ENCODE measurements at regions not wholly inside any gene's neighbourhood (a gene's known extent, or its start where the extent isn't known, plus 50 kb on each side); places are given as distances from the start of the nearest gene placed in this dataset.

GRCh38 chr13:32828711-32829110, 187.5 kb upstream of the KL start:
- DNase-seq (ENCODE audit: low read depth), result no peak
- TF ChIP-seq MAX (IDR thresholded peaks at IDR 0.05; ENCODE audit: low read depth, low read length), result no peak
- no peak for TF ChIP-seq POLR2A (IDR thresholded peaks at IDR 0.05; ENCODE audit: extremely low read depth, insufficient read length)
- no peak for TF ChIP-seq CTCF (IDR thresholded peaks at IDR 0.05; ENCODE audit: low read depth, low read length)
- no peak for TF ChIP-seq MYC (IDR thresholded peaks at IDR 0.05; ENCODE audit: low read depth, low read length)

GRCh38 chr13:32829269-32829668, 187.0 kb upstream of the KL start:
- TF ChIP-seq POLR2A (IDR thresholded peaks at IDR 0.05; ENCODE audit: extremely low read depth, insufficient read length) (no peak), MYC (IDR thresholded peaks at IDR 0.05; ENCODE audit: low read depth, low read length) (no peak), CTCF (IDR thresholded peaks at IDR 0.05; ENCODE audit: low read depth, low read length) (no peak), MAX (IDR thresholded peaks at IDR 0.05; ENCODE audit: low read depth, low read length) (no peak)
- no peak overlapping the region for H3K4me3 ChIP-seq (ENCODE audit: low read depth, low read length)
- DNase-seq (ENCODE audit: low read depth), result no peak

More at GRCh38 chr13:32828711-32829110, 187.5 kb upstream of the KL start:
- no peak overlapping the region for H3K4me3 ChIP-seq (ENCODE audit: low read depth, low read length)

GRCh38 chr13:32829676-32830335, 186.4 kb upstream of the KL start:
- DNase-seq (ENCODE audit: low read depth), result no peak
- TF ChIP-seq MAX (IDR thresholded peaks at IDR 0.05; ENCODE audit: low read depth, low read length) (no peak), CTCF (IDR thresholded peaks at IDR 0.05; ENCODE audit: low read depth, low read length) (no peak), POLR2A (IDR thresholded peaks at IDR 0.05; ENCODE audit: extremely low read depth, insufficient read length) (no peak), MYC (IDR thresholded peaks at IDR 0.05; ENCODE audit: low read depth, low read length) (no peak)
- no peak overlapping the region for H3K4me3 ChIP-seq (ENCODE audit: low read depth, low read length)

- H3K4me3 ChIP-seq (ENCODE audit: low read depth, low read length), result no peak overlapping the region
- TF ChIP-seq CTCF (IDR thresholded peaks at IDR 0.05; ENCODE audit: low read depth, low read length), result no peak
- no peak for TF ChIP-seq POLR2A (IDR thresholded peaks at IDR 0.05; ENCODE audit: extremely low read depth, insufficient read length)
- TF ChIP-seq MAX (IDR thresholded peaks at IDR 0.05; ENCODE audit: low read depth, low read length), result no peak
- TF ChIP-seq MYC (IDR thresholded peaks at IDR 0.05; ENCODE audit: low read depth, low read length), result no peak
- DNase-seq (ENCODE audit: low read depth), result no peak
Measured at GRCh38 chr13:32830336-32831031, 185.7 kb upstream of the KL start.

GRCh38 chr13:32837307-32837972, 178.8 kb upstream of the KL start:
- no peak overlapping the region for H3K4me3 ChIP-seq (ENCODE audit: low read depth, low read length)
- TF ChIP-seq POLR2A (IDR thresholded peaks at IDR 0.05; ENCODE audit: extremely low read depth, insufficient read length) (no peak), CTCF (IDR thresholded peaks at IDR 0.05; ENCODE audit: low read depth, low read length) (no peak), MYC (IDR thresholded peaks at IDR 0.05; ENCODE audit: low read depth, low read length) (no peak), MAX (IDR thresholded peaks at IDR 0.05; ENCODE audit: low read depth, low read length) (no peak)
- DNase-seq (ENCODE audit: low read depth), result no peak

All from NB4 (cell line).